HG03060 (cell line): ENCODE measurements at regions not wholly inside any gene's neighbourhood (a gene's known extent, or its start where the extent isn't known, plus 50 kb on each side); places are given as distances from the start of the nearest gene placed in this dataset.

Experiments used
- ATAC-seq: cut with Tn5 transposase; IDR thresholded peaks from one replicate; pipeline ENCODE4 v1.9.1; 2021; ENCODE audit warnings: low read depth, moderate number of reproducible peaks; ENCODE audit not compliant: unreplicated experiment

- ATAC-seq: no peak
Observed at GRCh38 chr9:23278561-23278960, 547.5 kb downstream of the ELAVL2 start.

GRCh38 chr9:23287390-23287789 is 538.6 kb downstream of the ELAVL2 start:
- ATAC-seq: no peak

GRCh38 chr9:23288545-23288944 is 537.5 kb downstream of the ELAVL2 start:
- ATAC-seq: no peak

GRCh38 chr9:23290973-23291372 is 535.1 kb downstream of the ELAVL2 start:
- no peak for ATAC-seq

GRCh38 chr9:23302281-23302680 is 523.8 kb downstream of the ELAVL2 start:
- no peak for ATAC-seq

GRCh38 chr9:23306731-23307130 is 519.3 kb downstream of the ELAVL2 start:
- no peak for ATAC-seq

GRCh38 chr9:23307731-23308513 is 518.1 kb downstream of the ELAVL2 start:
- ATAC-seq: no peak

- no peak for ATAC-seq
Observed at GRCh38 chr9:23309800-23310199, 516.2 kb downstream of the ELAVL2 start.

- ATAC-seq: no peak
Observed at GRCh38 chr9:23314247-23314646, 511.8 kb downstream of the ELAVL2 start.

- no peak for ATAC-seq
Observed at GRCh38 chr9:23319092-23319491, 506.9 kb downstream of the ELAVL2 start.

GRCh38 chr9:23321049-23321448 is 505.0 kb downstream of the ELAVL2 start:
- ATAC-seq: no peak

- ATAC-seq: no peak
Observed at GRCh38 chr9:23322392-23322791, 503.6 kb downstream of the ELAVL2 start.

- no peak for ATAC-seq
Observed at GRCh38 chr9:23324511-23324910, 501.5 kb downstream of the ELAVL2 start.

GRCh38 chr9:23326597-23326996 is 499.4 kb downstream of the ELAVL2 start:
- no peak for ATAC-seq

- no peak for ATAC-seq
Observed at GRCh38 chr9:23341346-23341745, 484.7 kb downstream of the ELAVL2 start.

- ATAC-seq: no peak
Observed at GRCh38 chr9:23342291-23342690, 483.7 kb downstream of the ELAVL2 start.

GRCh38 chr9:23343226-23343625 is 482.8 kb downstream of the ELAVL2 start:
- no peak for ATAC-seq

GRCh38 chr9:23361096-23361495 is 464.9 kb downstream of the ELAVL2 start:
- no peak for ATAC-seq

GRCh38 chr9:23372703-23373102 is 453.3 kb downstream of the ELAVL2 start:
- ATAC-seq: no peak

GRCh38 chr9:23375511-23375910 is 450.5 kb downstream of the ELAVL2 start:
- no peak for ATAC-seq

GRCh38 chr9:23379842-23380241 is 446.2 kb downstream of the ELAVL2 start:
- ATAC-seq: no peak

GRCh38 chr9:23380821-23381220 is 445.2 kb downstream of the ELAVL2 start:
- ATAC-seq: no peak

- no peak for ATAC-seq
Observed at GRCh38 chr9:23382418-23382817, 443.6 kb downstream of the ELAVL2 start.
